ENCODE measurements at regions not wholly inside any gene's neighbourhood (a gene's known extent, or its start where the extent isn't known, plus 50 kb on each side); places are given as distances from the start of the nearest gene placed in this dataset.

- TF ChIP-seq CTCF (IDR thresholded peaks at IDR 0.05) (no peak), POLR2AphosphoS5 (IDR thresholded peaks at IDR 0.05) (no peak)
Measured at GRCh38 chrX:10032147-10032546, 65.0 kb downstream of the CLDN34 start.
